Muscle of leg (tissue), 3 donors: ENCODE measurements at regions not wholly inside any gene's neighbourhood (a gene's known extent, or its start where the extent isn't known, plus 50 kb on each side); places are given as distances from the start of the nearest gene placed in this dataset.
A peak's percentile ranks its signal among the peaks of the same experiment; 100 is the strongest.

Source experiments
- DNase-seq: peaks from one replicate; pipeline ENCODE4 v3.0.0; 2013
- H3K27ac ChIP-seq: one replicate; pipeline ENCODE4 v1.5.1; 2013; ENCODE audit warnings: mild to moderate bottlenecking, low read length, control low read depth
- H3K27me3 ChIP-seq: one replicate; pipeline ENCODE4 v1.6.1; 2013; ENCODE audit warnings: low read length; ENCODE audit not compliant: control insufficient read depth, insufficient read depth
- H3K36me3 ChIP-seq: one replicate; pipeline ENCODE4 v1.6.1; 2013; ENCODE audit warnings: low read length; ENCODE audit not compliant: control insufficient read depth, insufficient read depth
- H3K4me1 ChIP-seq: one replicate; pipeline ENCODE4 v1.6.1; 2013; ENCODE audit warnings: low read length; ENCODE audit not compliant: control insufficient read depth, insufficient read depth
- H3K4me3 ChIP-seq: one replicate; pipeline ENCODE4 v1.5.1; 2013; ENCODE audit warnings: low read length, control low read depth
- H3K9me3 ChIP-seq: replicated peaks from 2 replicates; pipeline ENCODE4 v1.6.1; 2013; ENCODE audit warnings: low read depth, low read length; ENCODE audit not compliant: control insufficient read depth
- WGBS: methylation state at CpG from one replicate; pipeline ENCODE4 v1.1.5; 2013; ENCODE audit warnings: missing lambda C conversion rate; ENCODE audit not compliant: insufficient coverage; 5-methylcytosine and 5-hydroxymethylcytosine counted together

GRCh38 chr4:171432536-171432935 lies 380.7 kb upstream of the GALNTL6 start:
- no peaks in the 10 kb centered on the region for H3K9me3 ChIP-seq
- H3K36me3 ChIP-seq = no peaks in the 10 kb centered on the region
- H3K27ac ChIP-seq = no peak overlapping the region
- H3K4me3 ChIP-seq = no peak overlapping the region
- no peaks in the 10 kb centered on the region for H3K27me3 ChIP-seq
- no peaks in the 10 kb centered on the region for H3K4me1 ChIP-seq
- DNase-seq = no peak

- H3K27me3 ChIP-seq = no peaks in the 10 kb centered on the region
- DNase-seq = no peak
- 100% methylated on average over 1 of the region's 3 CpGs for WGBS
These were observed 382.7 kb upstream of the GALNTL6 start for GRCh38 chr4:171430495-171430894.

GRCh38 chr4:171397175-171397574 lies 416.0 kb upstream of the GALNTL6 start:
- Histone ChIP-seq H3K36me3 (no peaks in the 10 kb centered on the region), H3K4me3 (no peak overlapping the region), H3K27ac (no peak overlapping the region), H3K9me3 (no peaks in the 10 kb centered on the region), H3K27me3 (no peaks in the 10 kb centered on the region), H3K4me1 (no peaks in the 10 kb centered on the region)
- WGBS = no CpG with 5 or more reads among the region's 6 CpGs
- no peak for DNase-seq

More at GRCh38 chr4:171430495-171430894, 382.7 kb upstream of the GALNTL6 start:
- Histone ChIP-seq H3K27ac (no peak overlapping the region), H3K36me3 (no peaks in the 10 kb centered on the region), H3K4me3 (no peak overlapping the region), H3K4me1 (no peaks in the 10 kb centered on the region), H3K9me3 (no peaks in the 10 kb centered on the region)

- WGBS = no CpG with 5 or more reads among the region's 3 CpGs
- DNase-seq = no peak
- no peaks in the 10 kb centered on the region for H3K27me3 ChIP-seq
- H3K36me3 ChIP-seq = no peaks in the 10 kb centered on the region
- no peak overlapping the region for H3K27ac ChIP-seq
- no peak overlapping the region for H3K4me3 ChIP-seq
- H3K9me3 ChIP-seq = no peaks in the 10 kb centered on the region
- no peaks in the 10 kb centered on the region for H3K4me1 ChIP-seq
These were observed 422.6 kb upstream of the GALNTL6 start for GRCh38 chr4:171390626-171391025.

- Histone ChIP-seq H3K27ac (no peak overlapping the region), H3K27me3 (no peaks in the 10 kb centered on the region), H3K4me3 (no peak overlapping the region), H3K36me3 (no peaks in the 10 kb centered on the region), H3K4me1 (no peaks in the 10 kb centered on the region), H3K9me3 (no peaks in the 10 kb centered on the region)
- DNase-seq = no peak
These were observed 434.9 kb upstream of the GALNTL6 start for GRCh38 chr4:171378323-171378722.

- no peaks in the 10 kb centered on the region for H3K27me3 ChIP-seq
- H3K9me3 ChIP-seq = no peaks in the 10 kb centered on the region
- H3K4me3 ChIP-seq = no peak overlapping the region
- H3K4me1 ChIP-seq = no peaks in the 10 kb centered on the region
- DNase-seq = no peak
- no peak overlapping the region for H3K27ac ChIP-seq
- WGBS = no CpG with 5 or more reads among the region's 1 CpG
- no peaks in the 10 kb centered on the region for H3K36me3 ChIP-seq
These were observed 436.5 kb upstream of the GALNTL6 start for GRCh38 chr4:171376724-171377123.

GRCh38 chr4:171353535-171353934 lies 459.7 kb upstream of the GALNTL6 start:
- Histone ChIP-seq H3K4me1 (no peaks in the 10 kb centered on the region), H3K9me3 (no peaks in the 10 kb centered on the region), H3K36me3 (no peaks in the 10 kb centered on the region), H3K27me3 (no peaks in the 10 kb centered on the region), H3K27ac (no peak overlapping the region), H3K4me3 (no peak overlapping the region)
- DNase-seq = no peak

- peak; percentile 16 for DNase-seq
- no CpG with 5 or more reads among the region's 2 CpGs for WGBS
- no peaks in the 10 kb centered on the region for H3K4me1 ChIP-seq
- H3K27ac ChIP-seq = no peak overlapping the region
- H3K27me3 ChIP-seq = no peaks in the 10 kb centered on the region
- no peaks in the 10 kb centered on the region for H3K36me3 ChIP-seq
- no peak overlapping the region for H3K4me3 ChIP-seq
- H3K9me3 ChIP-seq = no peaks in the 10 kb centered on the region
These were observed 465.1 kb upstream of the GALNTL6 start for GRCh38 chr4:171348090-171348489.

GRCh38 chr4:171342646-171343045 lies 470.6 kb upstream of the GALNTL6 start:
- H3K4me3 ChIP-seq = no peak overlapping the region
- H3K27ac ChIP-seq = no peak overlapping the region
- no peaks in the 10 kb centered on the region for H3K27me3 ChIP-seq
- no peak for DNase-seq
- H3K36me3 ChIP-seq = no peaks in the 10 kb centered on the region
- 65% methylated on average over 2 of the region's 3 CpGs for WGBS
- H3K9me3 ChIP-seq = no peaks in the 10 kb centered on the region
- H3K4me1 ChIP-seq = no peaks in the 10 kb centered on the region

GRCh38 chr4:171340258-171340657 lies 472.9 kb upstream of the GALNTL6 start:
- H3K36me3 ChIP-seq = no peaks in the 10 kb centered on the region
- no peaks in the 10 kb centered on the region for H3K4me1 ChIP-seq
- no peak overlapping the region for H3K4me3 ChIP-seq
- no peaks in the 10 kb centered on the region for H3K27me3 ChIP-seq
- WGBS = 100% methylated on average over 1 of the region's 6 CpGs
- no peak overlapping the region for H3K27ac ChIP-seq
- H3K9me3 ChIP-seq = no peaks in the 10 kb centered on the region
- DNase-seq = no peak

- H3K27ac ChIP-seq = no peak overlapping the region
- WGBS = no CpG with 5 or more reads among the region's 4 CpGs
- no peaks in the 10 kb centered on the region for H3K27me3 ChIP-seq
- H3K9me3 ChIP-seq = peaks cover 6% of the 10 kb centered on the region
- H3K36me3 ChIP-seq = no peaks in the 10 kb centered on the region
- no peak overlapping the region for H3K4me3 ChIP-seq
- no peak for DNase-seq
- no peaks in the 10 kb centered on the region for H3K4me1 ChIP-seq
These were observed 478.7 kb upstream of the GALNTL6 start for GRCh38 chr4:171334549-171334948.
